Gastrocnemius medialis (tissue), 4 donors: ENCODE measurements at regions not wholly inside any gene's neighbourhood (a gene's known extent, or its start where the extent isn't known, plus 50 kb on each side); places are given as distances from the start of the nearest gene placed in this dataset.

Experiments
- ATAC-seq, 2 donors: fragments of 150-250 bp; one replicate each; pipeline ENCODE4 v1.9.1; 2016
- DNase-seq, 2 donors: peaks; one replicate each; pipeline ENCODE4 v3.0.0-alpha.2; 2019
- H3K27ac ChIP-seq, 4 donors: fragments of 200-600 bp; sonication (generic); 1 replicate in 1 of 4; 2 replicates in 3 of 4; pipeline ENCODE4 v1.5.1; 2016 to 2018; ENCODE audit warnings: mild to moderate bottlenecking in 2 of 4, moderate library complexity in 1 of 4
- H3K27me3 ChIP-seq, 3 donors: fragments of 200-600 bp; sonication (generic) in 2 of 3; 1 replicate in 1 of 3; 2 replicates in 2 of 3; pipeline versions ENCODE4 v1.5.1 to v1.6.0; 2016 to 2019; ENCODE audit warnings: mild to moderate bottlenecking in 1 of 3, moderate library complexity in 1 of 3
- H3K36me3 ChIP-seq, 2 donors: fragments of 200-600 bp; sonication (generic) in 1 of 2; one replicate each; pipeline ENCODE4 v1.5.1; 2017 to 2018
- H3K4me1 ChIP-seq, 2 donors: fragments of 200-600 bp; sonication (generic) in 1 of 2; one replicate each; pipeline ENCODE4 v1.5.1; 2016 to 2017; ENCODE audit warnings: mild to moderate bottlenecking in 2 of 2
- H3K4me3 ChIP-seq, 4 donors: fragments of 200-600 bp; sonication (generic) in 3 of 4; 1 replicate in 1 of 4; 2 replicates in 3 of 4; pipeline ENCODE4 v1.5.1; 2016 to 2019; ENCODE audit warnings: mild to moderate bottlenecking in 2 of 4
- H3K9me3 ChIP-seq, 3 donors: fragments of 200-600 bp; sonication (generic) in 2 of 3; 1 replicate in 1 of 3; 2 replicates in 2 of 3; pipeline ENCODE4 v1.5.1; 2016 to 2019
- POLR2A ChIP-seq, 2 donors: fragments of 450-650 bp; IDR thresholded peaks; one replicate each; pipeline ENCODE4 v1.6.1; 2017; ENCODE audit warnings: antibody characterized with exemption in 2 of 2, mild to moderate bottlenecking in 2 of 2, moderate library complexity in 2 of 2
- in situ Hi-C, 4 donors: fragments of 200-750 bp; cut with MboI; loops; one replicate each; pipeline versions ENCODE4 v1.15.0 to v1.8.0; 2017; ENCODE audit warnings: low sequenced_read_pairs in 4 of 4
- intact Hi-C: fragments of 100-400 bp; cut with DNase I; formaldehyde crosslinking; loops from one replicate; pipeline ENCODE4 v1.15.1; 2023; ENCODE audit warnings: low total_unique reads
- TF ChIP-seq, protein P1 (sequence below), 5 experiments: fragments of 450-650 bp in 3 of 5; fragments of 200-600 bp in 2 of 5; sonication (generic) in 2 of 5; IDR thresholded peaks in 4 of 5; conservative IDR thresholded peaks in 1 of 5; 1 replicate in 4 of 5; 2 replicates in 1 of 5; pipeline ENCODE4 v1.5.1; 2016 to 2019; ENCODE audit warnings: antibody characterized with exemption in 5 of 5, mild to moderate bottlenecking in 3 of 5, moderate library complexity in 3 of 5

- Histone ChIP-seq H3K36me3 (no peaks in the 10 kb centered on the region), H3K9me3 (no peaks in the 10 kb centered on the region), H3K4me3 (no peak overlapping the region), H3K27ac (no peak overlapping the region), H3K4me1 (no peaks in the 10 kb centered on the region), H3K27me3 (no peaks in the 10 kb centered on the region)
- ATAC-seq (no peak), DNase-seq (no peak)
- in situ Hi-C loops (no loop called here), intact Hi-C loops (no loop called here)
- no peak for TF ChIP-seq POLR2A (IDR thresholded peaks at IDR 0.05)
- TF ChIP-seq, protein P1, sequence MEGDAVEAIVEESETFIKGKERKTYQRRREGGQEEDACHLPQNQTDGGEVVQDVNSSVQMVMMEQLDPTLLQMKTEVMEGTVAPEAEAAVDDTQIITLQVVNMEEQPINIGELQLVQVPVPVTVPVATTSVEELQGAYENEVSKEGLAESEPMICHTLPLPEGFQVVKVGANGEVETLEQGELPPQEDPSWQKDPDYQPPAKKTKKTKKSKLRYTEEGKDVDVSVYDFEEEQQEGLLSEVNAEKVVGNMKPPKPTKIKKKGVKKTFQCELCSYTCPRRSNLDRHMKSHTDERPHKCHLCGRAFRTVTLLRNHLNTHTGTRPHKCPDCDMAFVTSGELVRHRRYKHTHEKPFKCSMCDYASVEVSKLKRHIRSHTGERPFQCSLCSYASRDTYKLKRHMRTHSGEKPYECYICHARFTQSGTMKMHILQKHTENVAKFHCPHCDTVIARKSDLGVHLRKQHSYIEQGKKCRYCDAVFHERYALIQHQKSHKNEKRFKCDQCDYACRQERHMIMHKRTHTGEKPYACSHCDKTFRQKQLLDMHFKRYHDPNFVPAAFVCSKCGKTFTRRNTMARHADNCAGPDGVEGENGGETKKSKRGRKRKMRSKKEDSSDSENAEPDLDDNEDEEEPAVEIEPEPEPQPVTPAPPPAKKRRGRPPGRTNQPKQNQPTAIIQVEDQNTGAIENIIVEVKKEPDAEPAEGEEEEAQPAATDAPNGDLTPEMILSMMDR (IDR thresholded peaks at IDR 0.05 in 4 of 5, conservative IDR thresholded peaks at IDR 0.05 in 1 of 5): no peak
These were observed 1005.7 kb downstream of the CDH11 start for GRCh38 chr16:64116151-64116550.

- Histone ChIP-seq H3K4me3 (no peak overlapping the region), H3K36me3 (no peaks in the 10 kb centered on the region), H3K27me3 (no peaks in the 10 kb centered on the region), H3K4me1 (no peaks in the 10 kb centered on the region), H3K27ac (no peak overlapping the region), H3K9me3 (no peaks in the 10 kb centered on the region)
- DNase-seq: no peak
- TF ChIP-seq, protein P1 (IDR thresholded peaks at IDR 0.05 in 4 of 5, conservative IDR thresholded peaks at IDR 0.05 in 1 of 5): no peak
- TF ChIP-seq POLR2A (IDR thresholded peaks at IDR 0.05): no peak
- no peak for ATAC-seq
- intact Hi-C loops (no loop called here), in situ Hi-C loops (no loop called here)
These were observed 1012.6 kb downstream of the CDH11 start for GRCh38 chr16:64109241-64109640.

DNA sequence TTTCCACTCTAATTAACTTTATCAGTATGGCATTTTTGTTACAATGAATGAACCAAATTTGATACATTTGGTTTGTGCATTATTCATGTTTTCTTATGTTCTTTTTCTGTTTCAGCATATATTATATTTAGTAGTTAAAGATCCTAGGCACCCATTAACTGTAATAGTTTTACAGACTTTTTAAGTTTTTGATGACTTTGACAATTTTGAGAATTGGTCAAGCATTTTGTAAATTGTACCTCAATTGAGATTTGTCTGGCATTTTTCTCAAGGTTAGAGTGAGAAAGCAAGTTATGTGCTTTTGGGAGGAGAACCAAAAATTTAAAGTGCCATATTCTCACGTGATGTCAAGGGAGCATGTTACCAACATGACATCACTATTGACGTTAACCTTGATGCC, 1019.2 kb downstream of the CDH11 start:
- in situ Hi-C loops (no loop called here), intact Hi-C loops (no loop called here)
- no peak overlapping the region for H3K4me3 ChIP-seq
- ATAC-seq (no peak), DNase-seq (no peak)
- no peaks in the 10 kb centered on the region for H3K36me3 ChIP-seq
- H3K27me3 ChIP-seq: no peaks in the 10 kb centered on the region
- no peak for TF ChIP-seq POLR2A (IDR thresholded peaks at IDR 0.05)
- TF ChIP-seq, protein P1 (IDR thresholded peaks at IDR 0.05 in 4 of 5, conservative IDR thresholded peaks at IDR 0.05 in 1 of 5): no peak
- no peaks in the 10 kb centered on the region for H3K4me1 ChIP-seq
- no peak overlapping the region for H3K27ac ChIP-seq
- no peaks in the 10 kb centered on the region for H3K9me3 ChIP-seq

GRCh38 chr16:64098451-64098850, 1023.4 kb downstream of the CDH11 start:
- H3K9me3 ChIP-seq: no peaks in the 10 kb centered on the region
- H3K4me1 ChIP-seq: no peaks in the 10 kb centered on the region
- no peak overlapping the region for H3K27ac ChIP-seq
- TF ChIP-seq, protein P1 (IDR thresholded peaks at IDR 0.05 in 4 of 5, conservative IDR thresholded peaks at IDR 0.05 in 1 of 5): no peak
- no peak for TF ChIP-seq POLR2A (IDR thresholded peaks at IDR 0.05)
- DNase-seq: no peak
- no peaks in the 10 kb centered on the region for H3K36me3 ChIP-seq
- in situ Hi-C loops: loop anchor here in 1 of 4 donors (25.0 kb wide), 1 partner anchor 1014 kb away; the partner anchor contains the start of gene CDH11
- ATAC-seq: no peak
- no peaks in the 10 kb centered on the region for H3K27me3 ChIP-seq
- intact Hi-C loops: no loop called here
- no peak overlapping the region for H3K4me3 ChIP-seq

DNA sequence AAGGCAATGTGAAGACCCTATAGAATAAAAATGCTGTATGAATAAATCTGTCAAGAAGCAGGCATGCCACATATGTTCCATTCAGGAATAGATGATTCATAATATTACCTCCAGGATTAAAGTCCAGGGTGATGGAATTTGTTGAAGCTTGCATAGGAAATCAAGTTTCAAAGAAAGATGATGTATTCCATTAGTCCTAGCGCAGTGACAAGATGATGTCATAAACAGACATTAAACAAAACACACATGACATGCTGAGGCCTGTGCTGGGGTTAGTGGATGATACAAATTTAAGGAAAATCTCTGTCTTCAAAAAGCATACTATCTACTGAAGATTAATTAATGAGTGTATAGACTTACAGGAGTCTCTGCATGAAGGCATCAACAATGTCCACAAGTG, 1025.2 kb downstream of the CDH11 start:
- Histone ChIP-seq H3K4me1 (no peaks in the 10 kb centered on the region), H3K36me3 (no peaks in the 10 kb centered on the region), H3K27me3 (no peaks in the 10 kb centered on the region), H3K4me3 (no peak overlapping the region), H3K9me3 (no peaks in the 10 kb centered on the region), H3K27ac (no peak overlapping the region)
- intact Hi-C loops (no loop called here), in situ Hi-C loops (loop anchor here in 1 of 4 donors (25.0 kb wide), 1 partner anchor 1016 kb away; the partner anchor contains the start of gene CDH11)
- DNase-seq (no peak), ATAC-seq (no peak)
- TF ChIP-seq POLR2A (IDR thresholded peaks at IDR 0.05): no peak
- TF ChIP-seq, protein P1 (IDR thresholded peaks at IDR 0.05 in 4 of 5, conservative IDR thresholded peaks at IDR 0.05 in 1 of 5): no peak
